ENCODE measurements at regions not wholly inside any gene's neighbourhood (a gene's known extent, or its start where the extent isn't known, plus 50 kb on each side); places are given as distances from the start of the nearest gene placed in this dataset.

DNA sequence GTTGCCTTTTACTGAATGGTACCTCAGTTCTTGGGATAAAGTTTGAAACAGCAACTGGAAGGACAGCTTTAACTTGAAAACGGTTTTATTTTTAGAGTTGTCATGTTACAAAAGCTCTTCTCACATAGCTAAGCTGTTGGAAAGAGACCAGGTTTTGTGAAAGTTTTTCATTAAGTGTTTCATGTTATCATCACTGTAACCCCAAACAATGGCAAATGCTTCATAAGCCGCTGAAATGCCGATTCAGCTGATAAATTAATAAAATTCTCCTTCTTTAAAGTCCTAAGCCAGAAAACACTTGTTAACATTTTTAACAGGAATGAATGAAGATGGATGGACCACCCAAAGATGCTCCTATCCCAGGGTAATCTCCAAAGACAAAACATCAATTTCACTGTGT lies 76.1 kb upstream of the IRF2 start:
- TF ChIP-seq CTCF (IDR thresholded peaks at IDR 0.05; ENCODE audit: insufficient read depth, low read depth, low read length), result no peak
- H3K4me3 ChIP-seq (ENCODE audit: low read depth, low read length), result no peak overlapping the region
- no peak for DNase-seq (ENCODE audit: low read depth)

DNA sequence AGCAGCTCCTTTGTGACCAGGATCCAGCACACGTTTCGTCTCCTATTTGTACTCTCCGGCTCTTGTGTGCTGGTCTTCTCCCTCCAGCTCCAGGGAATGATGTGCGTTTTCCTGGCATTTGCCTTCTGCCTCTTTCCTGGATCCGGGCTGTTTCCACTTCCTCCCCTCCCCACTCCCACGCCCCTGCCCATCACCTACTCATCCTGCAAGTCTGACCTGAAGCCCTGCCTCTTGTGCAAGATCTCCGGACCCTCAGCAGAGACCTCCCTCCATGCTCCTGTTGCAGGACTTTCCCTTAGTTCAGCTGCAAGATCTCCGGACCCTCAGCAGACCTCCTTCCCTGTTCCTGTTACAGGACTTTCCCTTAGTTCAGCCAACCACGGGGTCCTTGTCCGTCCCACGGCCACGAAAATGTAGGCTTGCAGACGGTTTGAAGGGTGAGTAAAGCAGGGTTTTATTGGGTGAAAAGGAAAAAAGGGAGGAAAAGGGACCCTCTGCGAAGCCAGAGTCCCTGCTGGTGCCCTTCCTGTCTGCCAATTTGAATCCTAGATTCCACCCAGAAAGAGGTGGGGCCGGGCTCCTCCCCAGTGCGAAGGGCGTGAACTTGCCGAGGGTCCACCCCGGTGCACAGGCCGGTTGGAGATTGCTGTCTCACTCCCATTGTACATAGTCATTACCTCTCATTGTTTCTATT lies 74.4 kb upstream of the IRF2 start:
- no peak for TF ChIP-seq CTCF (IDR thresholded peaks at IDR 0.05; ENCODE audit: insufficient read depth, low read depth, low read length)
- H3K4me3 ChIP-seq (ENCODE audit: low read depth, low read length), result peak overlapping the region; percentile 53
- no peak for DNase-seq (ENCODE audit: low read depth)

GRCh38 chr4:184548316-184548647 lies 73.9 kb upstream of the IRF2 start:
- no peak for DNase-seq (ENCODE audit: low read depth)
- no peak for TF ChIP-seq CTCF (IDR thresholded peaks at IDR 0.05; ENCODE audit: insufficient read depth, low read depth, low read length)
- peak overlapping the region; percentile 53 for H3K4me3 ChIP-seq (ENCODE audit: low read depth, low read length)

DNA sequence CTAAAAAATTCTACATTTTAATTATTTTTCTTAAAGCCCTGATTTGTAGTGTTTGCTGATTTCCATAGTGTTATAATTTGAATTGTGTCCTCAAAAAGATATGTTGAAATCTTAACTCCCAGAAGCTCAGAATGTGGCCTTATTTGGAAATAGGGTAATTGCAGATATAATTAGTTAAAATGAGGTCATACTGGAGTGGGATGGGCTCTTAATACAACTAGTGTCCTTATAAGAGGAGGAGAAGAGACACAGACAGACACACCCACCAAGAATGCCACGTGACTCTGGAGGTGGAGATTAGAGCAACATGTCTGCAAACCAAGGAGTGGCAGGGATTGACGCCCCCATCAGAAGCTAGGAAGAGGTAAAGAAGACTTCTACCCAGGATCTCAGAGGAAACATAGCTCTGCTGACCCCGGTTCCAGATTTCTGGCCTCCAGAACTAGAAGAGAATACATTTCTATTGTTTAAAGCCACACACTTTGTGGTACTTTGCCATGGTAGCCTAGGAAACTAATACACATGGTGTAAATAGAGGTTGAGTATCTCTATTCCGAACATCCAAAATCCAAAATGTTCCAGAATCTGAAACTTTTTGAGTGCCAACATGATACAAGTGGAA lies 70.5 kb upstream of the IRF2 start:
- no peak for TF ChIP-seq CTCF (IDR thresholded peaks at IDR 0.05; ENCODE audit: insufficient read depth, low read depth, low read length)
- DNase-seq (ENCODE audit: low read depth), result peak; percentile 1
- H3K4me3 ChIP-seq (ENCODE audit: low read depth, low read length), result no peak overlapping the region

GRCh38 chr4:184541907-184542306 lies 67.6 kb upstream of the IRF2 start:
- H3K4me3 ChIP-seq (ENCODE audit: low read depth, low read length), result no peak overlapping the region
- TF ChIP-seq CTCF (IDR thresholded peaks at IDR 0.05; ENCODE audit: insufficient read depth, low read depth, low read length), result no peak
- DNase-seq (ENCODE audit: low read depth), result no peak

GRCh38 chr4:184540307-184540706 lies 66.0 kb upstream of the IRF2 start:
- no peak overlapping the region for H3K4me3 ChIP-seq (ENCODE audit: low read depth, low read length)
- DNase-seq (ENCODE audit: low read depth), result no peak
- TF ChIP-seq CTCF (IDR thresholded peaks at IDR 0.05; ENCODE audit: insufficient read depth, low read depth, low read length), result no peak

Measured in fibroblast of villous mesenchyme (primary cell).